MM.1S (cell line): ENCODE measurements at regions not wholly inside any gene's neighbourhood (a gene's known extent, or its start where the extent isn't known, plus 50 kb on each side); places are given as distances from the start of the nearest gene placed in this dataset.

ENCODE experiments used
- CTCF ChIP-seq: fragments of 300-600 bp; sonication (generic); IDR thresholded peaks from 2 replicates; pipeline ENCODE4 v1.5.1; 2016; ENCODE audit warnings: antibody characterized with exemption, low read length, mixed read lengths
- EZH2 ChIP-seq: fragments of 300-600 bp; sonication (generic); optimal IDR thresholded peaks from 2 replicates; pipeline ENCODE3; 2017; ENCODE audit warnings: low read depth, mild to moderate bottlenecking, antibody characterized with exemption, low read length, mixed read lengths
- EZH2phosphoT487 ChIP-seq: fragments of 300-600 bp; sonication (generic); IDR thresholded peaks from 2 replicates; pipeline ENCODE4 v1.6.1; 2018; ENCODE audit warnings: antibody characterized with exemption, low read length

GRCh38 chr12:86801439-86801838 is 545.2 kb upstream of the MGAT4C start:
- TF ChIP-seq CTCF = no peak
- TF ChIP-seq EZH2 = no peak
- no peak for TF ChIP-seq EZH2phosphoT487
